Osteoblast (primary cell): ENCODE measurements at regions not wholly inside any gene's neighbourhood (a gene's known extent, or its start where the extent isn't known, plus 50 kb on each side); places are given as distances from the start of the nearest gene placed in this dataset.

Experiments
- DNase-seq: peaks from one replicate; pipeline ENCODE4 v3.0.0; 2011; ENCODE audit warnings: low spot score, mixed read lengths; ENCODE audit not compliant: insufficient read length; ENCODE audit errors: missing footprints
- H2AFZ ChIP-seq: 2 replicates; pipeline ENCODE4 v1.6.0; 2011; ENCODE audit warnings: mild to moderate bottlenecking, low read length
- H3K27ac ChIP-seq: 2 replicates; pipeline ENCODE4 v1.5.1; 2011; ENCODE audit warnings: mild to moderate bottlenecking, low read depth, low read length, moderate library complexity
- H3K27me3 ChIP-seq: 2 replicates; pipeline ENCODE4 v1.6.0; 2012; ENCODE audit warnings: mild to moderate bottlenecking, control low read depth, inconsistent platforms, low read length, moderate library complexity; ENCODE audit not compliant: insufficient read depth
- H3K36me3 ChIP-seq: 2 replicates; pipeline ENCODE4 v1.5.1; 2011; ENCODE audit warnings: mild to moderate bottlenecking, low read length, control low read depth, moderate library complexity; ENCODE audit not compliant: insufficient read depth
- H3K4me1 ChIP-seq: 2 replicates; pipeline ENCODE4 v1.5.1; 2011; ENCODE audit warnings: mild to moderate bottlenecking, low read length, control low read depth, moderate library complexity; ENCODE audit not compliant: insufficient read depth
- H3K4me2 ChIP-seq: 2 replicates; pipeline ENCODE4 v1.6.0; 2011; ENCODE audit warnings: mild to moderate bottlenecking, low read length; ENCODE audit not compliant: insufficient read depth
- H3K4me3 ChIP-seq: fragments of 200-600 bp; sonication (generic); 3 replicates; pipeline ENCODE4 v1.5.1; 2012; ENCODE audit warnings: mild to moderate bottlenecking, low read length, inconsistent platforms; ENCODE audit not compliant: insufficient read depth
- H3K79me2 ChIP-seq: 2 replicates; pipeline ENCODE4 v1.6.0; 2012; ENCODE audit warnings: mild to moderate bottlenecking, low read length, control low read depth, inconsistent platforms; ENCODE audit not compliant: insufficient read depth
- H3K9me3 ChIP-seq: 2 replicates; pipeline ENCODE4 v1.5.1; 2011; ENCODE audit warnings: low read depth, low read length, control low read depth
- H4K20me1 ChIP-seq: 2 replicates; pipeline ENCODE4 v1.6.0; 2012; ENCODE audit warnings: mild to moderate bottlenecking, low read length, control low read depth; ENCODE audit not compliant: insufficient read depth
- CTCF ChIP-seq: IDR thresholded peaks from 2 replicates; pipeline ENCODE4 v1.5.1; 2011; ENCODE audit warnings: mild to moderate bottlenecking, low read depth, low read length, moderate library complexity; ENCODE audit errors: extremely low read depth

GRCh38 chr5:44663991-44664710 lies 144.6 kb upstream of the MRPS30 start:
- H3K79me2 ChIP-seq: no peaks in the 10 kb centered on the region
- H2AFZ ChIP-seq: no peak overlapping the region
- H4K20me1 ChIP-seq: no peaks in the 10 kb centered on the region
- DNase-seq: peak; percentile 15
- no peaks in the 10 kb centered on the region for H3K36me3 ChIP-seq
- H3K4me3 ChIP-seq: no peak overlapping the region
- H3K9me3 ChIP-seq: no peaks in the 10 kb centered on the region
- H3K27me3 ChIP-seq: no peaks in the 10 kb centered on the region
- no peak overlapping the region for H3K27ac ChIP-seq
- H3K4me2 ChIP-seq: no peak overlapping the region
- TF ChIP-seq CTCF: no peak
- H3K4me1 ChIP-seq: no peaks in the 10 kb centered on the region

GRCh38 chr5:44661851-44662250 lies 146.9 kb upstream of the MRPS30 start:
- no peak overlapping the region for H3K4me2 ChIP-seq
- H2AFZ ChIP-seq: no peak overlapping the region
- H3K27me3 ChIP-seq: no peaks in the 10 kb centered on the region
- no peak overlapping the region for H3K4me3 ChIP-seq
- no peak overlapping the region for H3K27ac ChIP-seq
- no peaks in the 10 kb centered on the region for H4K20me1 ChIP-seq
- H3K36me3 ChIP-seq: no peaks in the 10 kb centered on the region
- H3K9me3 ChIP-seq: no peaks in the 10 kb centered on the region
- no peak for DNase-seq
- no peaks in the 10 kb centered on the region for H3K79me2 ChIP-seq
- H3K4me1 ChIP-seq: no peaks in the 10 kb centered on the region
- TF ChIP-seq CTCF: no peak

GRCh38 chr5:44660251-44660650 lies 148.5 kb upstream of the MRPS30 start:
- Histone ChIP-seq H3K4me1 (no peaks in the 10 kb centered on the region), H3K9me3 (no peaks in the 10 kb centered on the region), H3K27ac (no peak overlapping the region), H3K4me3 (no peak overlapping the region), H2AFZ (no peak overlapping the region), H3K4me2 (no peak overlapping the region), H3K27me3 (no peaks in the 10 kb centered on the region), H4K20me1 (no peaks in the 10 kb centered on the region), H3K79me2 (no peaks in the 10 kb centered on the region), H3K36me3 (no peaks in the 10 kb centered on the region)
- no peak for TF ChIP-seq CTCF
- no peak for DNase-seq

- H2AFZ ChIP-seq: no peak overlapping the region
- H3K27ac ChIP-seq: no peak overlapping the region
- no peaks in the 10 kb centered on the region for H3K27me3 ChIP-seq
- no peaks in the 10 kb centered on the region for H4K20me1 ChIP-seq
- no peak for DNase-seq
- TF ChIP-seq CTCF: no peak
- H3K79me2 ChIP-seq: no peaks in the 10 kb centered on the region
- no peaks in the 10 kb centered on the region for H3K9me3 ChIP-seq
- no peak overlapping the region for H3K4me2 ChIP-seq
- H3K4me1 ChIP-seq: no peaks in the 10 kb centered on the region
- H3K36me3 ChIP-seq: no peaks in the 10 kb centered on the region
- no peak overlapping the region for H3K4me3 ChIP-seq
Observed at GRCh38 chr5:44659334-44659733, 149.4 kb upstream of the MRPS30 start.
